ENCODE measurements at regions not wholly inside any gene's neighbourhood (a gene's known extent, or its start where the extent isn't known, plus 50 kb on each side); places are given as distances from the start of the nearest gene placed in this dataset.
A peak's percentile ranks its signal among the peaks of the same experiment; 100 is the strongest.

GRCh38 chr2:221322741-221323140, 249.4 kb downstream of the EPHA4 start:
- no peak for DNase-seq

- DNase-seq: no peak
Observed at GRCh38 chr2:221323513-221323912, 248.6 kb downstream of the EPHA4 start.

GRCh38 chr2:221330436-221330835, 241.7 kb downstream of the EPHA4 start:
- no peak for DNase-seq

GRCh38 chr2:221334481-221335218, 237.5 kb downstream of the EPHA4 start:
- DNase-seq: no peak

- no peak for DNase-seq
Observed at GRCh38 chr2:221335219-221335752, 236.8 kb downstream of the EPHA4 start.

GRCh38 chr2:221336967-221337366, 235.1 kb downstream of the EPHA4 start:
- no peak for DNase-seq

GRCh38 chr2:221337957-221338685, 234.0 kb downstream of the EPHA4 start:
- no peak for DNase-seq

GRCh38 chr2:221342388-221342787, 229.7 kb downstream of the EPHA4 start:
- no peak for DNase-seq

- no peak for DNase-seq
Observed at GRCh38 chr2:221343524-221343923, 228.6 kb downstream of the EPHA4 start.

- DNase-seq: no peak
Observed at GRCh38 chr2:221345516-221345915, 226.6 kb downstream of the EPHA4 start.

- no peak for DNase-seq
Observed at GRCh38 chr2:221346411-221346810, 225.7 kb downstream of the EPHA4 start.

- peak in 2 of 4 experiments; percentile 34 to 45 for DNase-seq
Observed at GRCh38 chr2:221347471-221347870, 224.6 kb downstream of the EPHA4 start.

- no peak for DNase-seq
Observed at GRCh38 chr2:221350616-221351015, 221.5 kb downstream of the EPHA4 start.

GRCh38 chr2:221353201-221353600, 218.9 kb downstream of the EPHA4 start:
- no peak for DNase-seq

GRCh38 chr2:221360312-221360711, 211.8 kb downstream of the EPHA4 start:
- no peak for DNase-seq

GRCh38 chr2:221360742-221361141, 211.4 kb downstream of the EPHA4 start:
- DNase-seq: no peak

- DNase-seq: no peak
Observed at GRCh38 chr2:221361633-221362032, 210.5 kb downstream of the EPHA4 start.

GRCh38 chr2:221364672-221365071, 207.4 kb downstream of the EPHA4 start:
- DNase-seq: no peak

All from suppressor macrophage (primary cell).